NCI-H1105 (cell line): ENCODE measurements at regions not wholly inside any gene's neighbourhood (a gene's known extent, or its start where the extent isn't known, plus 50 kb on each side); places are given as distances from the start of the nearest gene placed in this dataset.

Source experiments
- DNase-seq: peaks from one replicate; lab custom pipeline; 2025; lab: John Stamatoyannopoulos, UW

GRCh38 chr1:23639460-23640095 lies 52.0 kb upstream of the RPL11 start:
- DNase-seq, result peak; percentile 50

- DNase-seq, result no peak
These were observed 52.8 kb upstream of the RPL11 start for GRCh38 chr1:23638786-23639241.

GRCh38 chr1:23638188-23638619 lies 53.4 kb upstream of the RPL11 start:
- no peak for DNase-seq

GRCh38 chr1:23636009-23636408 lies 55.6 kb upstream of the RPL11 start:
- DNase-seq, result no peak

- DNase-seq, result peak; percentile 56
These were observed 56.6 kb upstream of the RPL11 start for GRCh38 chr1:23634840-23635651.

GRCh38 chr1:23634518-23634839 lies 57.1 kb upstream of the RPL11 start:
- DNase-seq, result no peak

- no peak for DNase-seq
These were observed 59.0 kb upstream of the RPL11 start for GRCh38 chr1:23632479-23633160.

- no peak for DNase-seq
These were observed 61.8 kb upstream of the RPL11 start for GRCh38 chr1:23629708-23630290.

- no peak for DNase-seq
These were observed 62.6 kb upstream of the RPL11 start for GRCh38 chr1:23628951-23629387.

GRCh38 chr1:23627069-23627735 lies 64.4 kb upstream of the RPL11 start:
- DNase-seq, result no peak

GRCh38 chr1:23625929-23626535 lies 65.6 kb upstream of the RPL11 start:
- DNase-seq, result no peak

- no peak for DNase-seq
These were observed 66.1 kb upstream of the RPL11 start for GRCh38 chr1:23625459-23625858.

GRCh38 chr1:23624440-23624839 lies 65.1 kb upstream of the ID3 start:
- DNase-seq, result no peak

GRCh38 chr1:23622284-23622683 lies 63.0 kb upstream of the ID3 start:
- no peak for DNase-seq

GRCh38 chr1:23620605-23621004 lies 61.3 kb upstream of the ID3 start:
- no peak for DNase-seq

- DNase-seq, result no peak
These were observed 60.2 kb upstream of the ID3 start for GRCh38 chr1:23619299-23620188.

- DNase-seq, result no peak
These were observed 59.3 kb upstream of the ID3 start for GRCh38 chr1:23618586-23619083.

GRCh38 chr1:23617084-23617521 lies 57.8 kb upstream of the ID3 start:
- no peak for DNase-seq

- DNase-seq, result no peak
These were observed 57.1 kb upstream of the ID3 start for GRCh38 chr1:23616292-23616824.

GRCh38 chr1:23615852-23616251 lies 56.6 kb upstream of the ID3 start:
- DNase-seq, result no peak
